GM23248 (cell line): ENCODE measurements at regions not wholly inside any gene's neighbourhood (a gene's known extent, or its start where the extent isn't known, plus 50 kb on each side); places are given as distances from the start of the nearest gene placed in this dataset.
A peak's percentile ranks its signal among the peaks of the same experiment; 100 is the strongest.

Source experiments
- DNase-seq: peaks from one replicate; pipeline ENCODE4 v3.0.0-alpha.2; 2015
- H2AFZ ChIP-seq: fragments of 200-600 bp; sonication (generic); 2 replicates; pipeline ENCODE4 v1.6.1; 2016; ENCODE audit warnings: antibody characterized with exemption
- H3F3A ChIP-seq: fragments of 200-600 bp; sonication (generic); 2 replicates; pipeline ENCODE4 v1.6.1; 2016; ENCODE audit warnings: mild to moderate bottlenecking, antibody characterized with exemption, mixed run types; ENCODE audit not compliant: insufficient read depth
- H3K27ac ChIP-seq: fragments of 200-600 bp; sonication (generic); 2 replicates; pipeline ENCODE4 v1.5.1; 2016; ENCODE audit warnings: mild to moderate bottlenecking
- H3K27me3 ChIP-seq: fragments of 200-600 bp; sonication (generic); replicated peaks from 2 replicates; pipeline ENCODE4 v1.6.1; 2016; ENCODE audit warnings: mild to moderate bottlenecking; ENCODE audit not compliant: insufficient read depth
- H3K36me3 ChIP-seq: fragments of 200-600 bp; sonication (generic); 2 replicates; pipeline ENCODE4 v1.6.1; 2016; ENCODE audit warnings: low read depth, mild to moderate bottlenecking
- H3K4me1 ChIP-seq: fragments of 200-600 bp; sonication (generic); 2 replicates; pipeline ENCODE4 v1.6.1; 2016; ENCODE audit warnings: mild to moderate bottlenecking; ENCODE audit not compliant: insufficient read depth
- H3K4me2 ChIP-seq: fragments of 200-600 bp; sonication (generic); one replicate; pipeline ENCODE4 v1.6.1; 2016; ENCODE audit warnings: mild to moderate bottlenecking; ENCODE audit not compliant: unreplicated experiment
- H3K4me3 ChIP-seq: fragments of 200-600 bp; sonication (generic); 2 replicates; pipeline ENCODE4 v1.5.1; 2016; ENCODE audit warnings: mild to moderate bottlenecking
- H3K79me2 ChIP-seq: fragments of 200-600 bp; sonication (generic); 2 replicates; pipeline ENCODE4 v1.6.1; 2016; ENCODE audit warnings: mild to moderate bottlenecking; ENCODE audit not compliant: insufficient read depth
- H3K9ac ChIP-seq: fragments of 200-600 bp; sonication (generic); 2 replicates; pipeline ENCODE4 v1.6.1; 2016; ENCODE audit warnings: mild to moderate bottlenecking
- H3K9me2 ChIP-seq: fragments of 200-600 bp; sonication (generic); 2 replicates; pipeline ENCODE4 v1.6.1; 2016; ENCODE audit warnings: mixed run types, mild to moderate bottlenecking, moderate library complexity; ENCODE audit not compliant: insufficient read depth
- H3K9me3 ChIP-seq: fragments of 200-600 bp; sonication (generic); one replicate; pipeline ENCODE4 v1.6.1; 2017; ENCODE audit warnings: low read depth
- H4K20me1 ChIP-seq: fragments of 200-600 bp; sonication (generic); 2 replicates; pipeline ENCODE4 v1.6.0; 2016; ENCODE audit not compliant: insufficient read depth
- EZH2 ChIP-seq: fragments of 200-600 bp; sonication (generic); IDR thresholded peaks from 2 replicates; pipeline ENCODE4 v1.6.1; 2018; ENCODE audit warnings: antibody characterized with exemption, mild to moderate bottlenecking; ENCODE audit not compliant: insufficient read depth, poor library complexity, severe bottlenecking
- EZH2phosphoT487 ChIP-seq: fragments of 200-600 bp; sonication (generic); IDR thresholded peaks from 2 replicates; pipeline ENCODE4 v1.6.1; 2018; ENCODE audit warnings: antibody characterized with exemption, moderate library complexity, mild to moderate bottlenecking, low read depth; ENCODE audit not compliant: insufficient read depth
- WGBS, 2 experiments: methylation state at CpG; one replicate each; pipeline ENCODE4 v1.1.6; 2015 to 2017; ENCODE audit warnings: low lambda C conversion rate in 2 of 2, low coverage in 1 of 2; ENCODE audit errors: missing lambda C conversion rate in 2 of 2; 5-methylcytosine and 5-hydroxymethylcytosine counted together
- in situ Hi-C: fragments of 300-500 bp; cut with MboI; formaldehyde crosslinking; loops from 2 replicates; pipeline ENCODE4 v1.15.0; 2020

GRCh38 chr10:30736685-30737232, 107.2 kb upstream of the LYZL2 start:
- TF ChIP-seq EZH2, result no peak
- Histone ChIP-seq H3F3A (0 out of 2 replicates have a peak, but pooled peaks cover 6% of the 10 kb centered on the region), H3K4me2 (peak overlapping the region; percentile 27), H3K79me2 (no peaks in the 10 kb centered on the region), H3K9ac (peak overlapping the region; percentile 70), H2AFZ (peak overlapping the region; percentile 67), H3K4me3 (0 out of 2 replicates have a peak overlapping the region, but pooled peaks have one; percentile 4), H3K27ac (peak overlapping the region; percentile 93), H3K9me2 (no peaks in the 10 kb centered on the region), H3K9me3 (no peaks in the 10 kb centered on the region), H3K4me1 (peaks cover 12% of the 10 kb centered on the region), H3K27me3 (no peaks in the 10 kb centered on the region), H4K20me1 (no peaks in the 10 kb centered on the region), H3K36me3 (no peaks in the 10 kb centered on the region)
- DNase-seq, result peak; percentile 99
- in situ Hi-C loops, result loop anchor here (25.0 kb wide), 1 partner anchor 1076 kb away; no protein-coding TSS in a partner anchor
- WGBS, 2 experiments, result 5 to 10% methylated on average over 10 of the region's 10 CpGs

- no peak overlapping the region for H3K9ac ChIP-seq
- H3F3A ChIP-seq, result 0 out of 2 replicates have a peak, but pooled peaks cover 6% of the 10 kb centered on the region
- no peaks in the 10 kb centered on the region for H3K9me2 ChIP-seq
- no peak for DNase-seq
- 83 to 90% methylated on average over 8 to 9 of the region's 9 CpGs for WGBS, 2 experiments
- no peaks in the 10 kb centered on the region for H3K36me3 ChIP-seq
- H3K27ac ChIP-seq, result no peak overlapping the region
- no peaks in the 10 kb centered on the region for H3K79me2 ChIP-seq
- no peaks in the 10 kb centered on the region for H3K9me3 ChIP-seq
- peaks cover 12% of the 10 kb centered on the region for H3K4me1 ChIP-seq
- no peak overlapping the region for H3K4me2 ChIP-seq
- no peak overlapping the region for H2AFZ ChIP-seq
- TF ChIP-seq EZH2phosphoT487 (no peak), EZH2 (no peak)
- no peaks in the 10 kb centered on the region for H4K20me1 ChIP-seq
- in situ Hi-C loops, result loop anchor here (25.0 kb wide), 1 partner anchor 1077 kb away; no protein-coding TSS in a partner anchor
- H3K4me3 ChIP-seq, result no peak overlapping the region
- H3K27me3 ChIP-seq, result no peaks in the 10 kb centered on the region
Observed at GRCh38 chr10:30734901-30735300, 105.3 kb upstream of the LYZL2 start.

- no peak for TF ChIP-seq EZH2
- no peak for TF ChIP-seq EZH2phosphoT487
- no peaks in the 10 kb centered on the region for H4K20me1 ChIP-seq
- H3K27me3 ChIP-seq, result no peaks in the 10 kb centered on the region
- H2AFZ ChIP-seq, result no peak overlapping the region
- H3K4me1 ChIP-seq, result peaks cover 12% of the 10 kb centered on the region
- H3K36me3 ChIP-seq, result no peaks in the 10 kb centered on the region
- no peaks in the 10 kb centered on the region for H3K9me2 ChIP-seq
- 0 out of 2 replicates have a peak, but pooled peaks cover 6% of the 10 kb centered on the region for H3F3A ChIP-seq
- H3K4me2 ChIP-seq, result no peak overlapping the region
- H3K4me3 ChIP-seq, result no peak overlapping the region
- in situ Hi-C loops, result loop anchor here (25.0 kb wide), 1 partner anchor 1080 kb away; no protein-coding TSS in a partner anchor
- H3K9me3 ChIP-seq, result no peaks in the 10 kb centered on the region
- no peak overlapping the region for H3K9ac ChIP-seq
- H3K79me2 ChIP-seq, result no peaks in the 10 kb centered on the region
- no peak overlapping the region for H3K27ac ChIP-seq
- 95% methylated on average over 6 of the region's 6 CpGs for WGBS, 2 experiments
- no peak for DNase-seq
Observed at GRCh38 chr10:30732671-30733070, 103.1 kb upstream of the LYZL2 start.

GRCh38 chr10:30731963-30732362, 102.4 kb upstream of the LYZL2 start:
- H3F3A ChIP-seq, result no peaks in the 10 kb centered on the region
- H2AFZ ChIP-seq, result no peak overlapping the region
- no peak overlapping the region for H3K4me3 ChIP-seq
- H3K9me2 ChIP-seq, result no peaks in the 10 kb centered on the region
- H3K27ac ChIP-seq, result no peak overlapping the region
- H3K4me1 ChIP-seq, result peaks cover 6% of the 10 kb centered on the region
- H3K79me2 ChIP-seq, result no peaks in the 10 kb centered on the region
- WGBS, 2 experiments, result 94% methylated on average over 5 of the region's 5 CpGs
- H4K20me1 ChIP-seq, result no peaks in the 10 kb centered on the region
- H3K9ac ChIP-seq, result no peak overlapping the region
- no peak for DNase-seq
- no peaks in the 10 kb centered on the region for H3K36me3 ChIP-seq
- in situ Hi-C loops, result loop anchor here (25.0 kb wide), 1 partner anchor 1080 kb away; no protein-coding TSS in a partner anchor
- no peaks in the 10 kb centered on the region for H3K9me3 ChIP-seq
- TF ChIP-seq EZH2phosphoT487 (no peak), EZH2 (no peak)
- H3K27me3 ChIP-seq, result no peaks in the 10 kb centered on the region
- no peak overlapping the region for H3K4me2 ChIP-seq

GRCh38 chr10:30730306-30730705, 100.8 kb upstream of the LYZL2 start:
- Histone ChIP-seq H3K36me3 (no peaks in the 10 kb centered on the region), H3K79me2 (no peaks in the 10 kb centered on the region), H3K27me3 (no peaks in the 10 kb centered on the region), H3K4me2 (no peak overlapping the region), H3K9me3 (no peaks in the 10 kb centered on the region), H3K9me2 (no peaks in the 10 kb centered on the region), H4K20me1 (no peaks in the 10 kb centered on the region), H3K9ac (no peak overlapping the region), H3K4me3 (no peak overlapping the region), H2AFZ (no peak overlapping the region), H3K27ac (no peak overlapping the region), H3F3A (no peaks in the 10 kb centered on the region), H3K4me1 (no peaks in the 10 kb centered on the region; the same call in 1 of the 2 replicates)
- in situ Hi-C loops, result loop anchor here (25.0 kb wide), 1 partner anchor 1082 kb away; no protein-coding TSS in a partner anchor
- TF ChIP-seq EZH2phosphoT487, result no peak
- TF ChIP-seq EZH2, result no peak
- DNase-seq, result no peak
- 26 to 39% methylated on average over 2 of the region's 2 CpGs for WGBS, 2 experiments
